ENCODE measurements at regions not wholly inside any gene's neighbourhood (a gene's known extent, or its start where the extent isn't known, plus 50 kb on each side); places are given as distances from the start of the nearest gene placed in this dataset.

GRCh38 chr17:73701701-73702100 is 57.5 kb upstream of the SDK2 start:
- Histone ChIP-seq H3K9me3 (peaks cover 0 to 3% (median 0%) of the 10 kb centered on the region in 4 donors), H3K27ac (no peak overlapping the region), H3K27me3 (peaks cover 0 to 10% of the 10 kb centered on the region in 2 donors), H3K36me3 (no peaks in the 10 kb centered on the region), H3K4me3 (no peak overlapping the region), H3K4me1 (no peaks in the 10 kb centered on the region)
- DNase-seq (ENCODE audit: low spot score in 2 of 2): no peak
- WGBS, 2 donors: 88 to 91% methylated on average over 8 of the region's 8 CpGs
- TF ChIP-seq EP300 (IDR thresholded peaks at IDR 0.05): no peak
- no peak for TF ChIP-seq CTCF (IDR thresholded peaks at IDR 0.05)
- no peak for TF ChIP-seq POLR2A (IDR thresholded peaks at IDR 0.05)

GRCh38 chr17:73703192-73703591 is 58.9 kb upstream of the SDK2 start:
- Histone ChIP-seq H3K4me3 (no peak overlapping the region), H3K27ac (no peak overlapping the region)

GRCh38 chr17:73703917-73704316 is 59.7 kb upstream of the SDK2 start:
- 73 to 77% methylated on average over 2 of the region's 2 CpGs for WGBS, 2 donors
- no peaks in the 10 kb centered on the region for H3K36me3 ChIP-seq
- H3K9me3 ChIP-seq: peaks cover 0 to 11% (median 0%) of the 10 kb centered on the region in 4 donors
- H3K27ac ChIP-seq: no peak overlapping the region
- H3K4me3 ChIP-seq: no peak overlapping the region
- H3K4me1 ChIP-seq: no peaks in the 10 kb centered on the region
- no peak for DNase-seq (ENCODE audit: low spot score in 2 of 2)
- H3K27me3 ChIP-seq: peaks cover 0 to 10% of the 10 kb centered on the region in 2 donors
- TF ChIP-seq EP300 (IDR thresholded peaks at IDR 0.05) (no peak), POLR2A (IDR thresholded peaks at IDR 0.05) (no peak)

More at GRCh38 chr17:73703192-73703591, 58.9 kb upstream of the SDK2 start:
- no peak for TF ChIP-seq POLR2A (IDR thresholded peaks at IDR 0.05)
- TF ChIP-seq CTCF (IDR thresholded peaks at IDR 0.05): no peak
- TF ChIP-seq EP300 (IDR thresholded peaks at IDR 0.05): no peak
- Histone ChIP-seq H3K27me3 (peaks cover 0 to 10% of the 10 kb centered on the region in 2 donors), H3K9me3 (peaks cover 0 to 11% (median 0%) of the 10 kb centered on the region in 4 donors), H3K4me1 (no peaks in the 10 kb centered on the region), H3K36me3 (no peaks in the 10 kb centered on the region)
- whole genome bisulfite sequencing, 2 donors: 47 to 55% methylated on average over 4 of the region's 5 CpGs
- no peak for DNase-seq (ENCODE audit: low spot score in 2 of 2)

- TF ChIP-seq POLR2A (IDR thresholded peaks at IDR 0.05) (no peak), CTCF (IDR thresholded peaks at IDR 0.05) (no peak), EP300 (IDR thresholded peaks at IDR 0.05) (no peak)
- Histone ChIP-seq H3K27ac (no peak overlapping the region), H3K27me3 (peaks cover 0 to 10% of the 10 kb centered on the region in 2 donors), H3K4me1 (peaks cover 0 to 5% (median 0%) of the 10 kb centered on the region in 4 donors), H3K36me3 (no peaks in the 10 kb centered on the region), H3K9me3 (peaks cover 0 to 11% (median 0%) of the 10 kb centered on the region in 4 donors), H3K4me3 (no peak overlapping the region)
- WGBS, 2 donors: 73 to 75% methylated on average over 7 of the region's 7 CpGs
- no peak for DNase-seq (ENCODE audit: low spot score in 2 of 2)
Observed at GRCh38 chr17:73705594-73705993, 61.3 kb upstream of the SDK2 start.

- peaks cover 0 to 5% (median 0%) of the 10 kb centered on the region in 4 donors for H3K4me1 ChIP-seq
- 67 to 71% methylated on average over 12 of the region's 12 CpGs for WGBS, 2 donors
- H3K27me3 ChIP-seq: peaks cover 0 to 10% of the 10 kb centered on the region in 2 donors
- no peak for TF ChIP-seq EP300 (IDR thresholded peaks at IDR 0.05)
- no peak for TF ChIP-seq POLR2A (IDR thresholded peaks at IDR 0.05)
- TF ChIP-seq CTCF (IDR thresholded peaks at IDR 0.05): no peak
- no peak for DNase-seq (ENCODE audit: low spot score in 2 of 2)
- peaks cover 0 to 8% (median 0%) of the 10 kb centered on the region in 4 donors for H3K9me3 ChIP-seq
- no peak overlapping the region for H3K27ac ChIP-seq
- H3K36me3 ChIP-seq: no peaks in the 10 kb centered on the region
- H3K4me3 ChIP-seq: no peak overlapping the region
Observed at GRCh38 chr17:73706428-73706827, 62.2 kb upstream of the SDK2 start.

- peaks cover 0 to 5% (median 0%) of the 10 kb centered on the region in 4 donors for H3K4me1 ChIP-seq
- no peak overlapping the region for H3K4me3 ChIP-seq
- no peak for DNase-seq (ENCODE audit: low spot score in 2 of 2)
- H3K9me3 ChIP-seq: peaks cover 0 to 8% (median 0%) of the 10 kb centered on the region in 4 donors
- no peaks in the 10 kb centered on the region for H3K36me3 ChIP-seq
- 68 to 70% methylated on average over 9 of the region's 9 CpGs for WGBS, 2 donors
- no peak overlapping the region for H3K27ac ChIP-seq
- TF ChIP-seq POLR2A (IDR thresholded peaks at IDR 0.05): no peak
- TF ChIP-seq EP300 (IDR thresholded peaks at IDR 0.05): no peak
- TF ChIP-seq CTCF (IDR thresholded peaks at IDR 0.05): no peak
- H3K27me3 ChIP-seq: peaks cover 0 to 11% of the 10 kb centered on the region in 2 donors
Observed at GRCh38 chr17:73706858-73707257, 62.6 kb upstream of the SDK2 start.

All from tibial nerve (tissue), 4 donors.